ENCODE measurements at regions not wholly inside any gene's neighbourhood (a gene's known extent, or its start where the extent isn't known, plus 50 kb on each side); places are given as distances from the start of the nearest gene placed in this dataset.

GRCh38 chr2:163368655-163369054 lies 367.2 kb downstream of the FIGN start:
- no peak for DNase-seq (ENCODE audit: low spot score)

- DNase-seq (ENCODE audit: low spot score): no peak
Measured at GRCh38 chr2:163367825-163368582, 367.8 kb downstream of the FIGN start.

GRCh38 chr2:163364736-163365135 lies 371.1 kb downstream of the FIGN start:
- DNase-seq (ENCODE audit: low spot score): no peak

GRCh38 chr2:163353551-163353950 lies 382.3 kb downstream of the FIGN start:
- no peak for DNase-seq (ENCODE audit: low spot score)

GRCh38 chr2:163351966-163352365 lies 383.8 kb downstream of the FIGN start:
- no peak for DNase-seq (ENCODE audit: low spot score)

- DNase-seq (ENCODE audit: low spot score): no peak
Measured at GRCh38 chr2:163351143-163351542, 384.7 kb downstream of the FIGN start.

GRCh38 chr2:163348857-163349380 lies 386.9 kb downstream of the FIGN start:
- peak; percentile 86 for DNase-seq (ENCODE audit: low spot score)

GRCh38 chr2:163347982-163348856 lies 387.6 kb downstream of the FIGN start:
- DNase-seq (ENCODE audit: low spot score): peak; percentile 96

- peak; percentile 54 for DNase-seq (ENCODE audit: low spot score)
Measured at GRCh38 chr2:163345795-163346573, 389.8 kb downstream of the FIGN start.

- DNase-seq (ENCODE audit: low spot score): no peak
Measured at GRCh38 chr2:163343316-163343715, 392.5 kb downstream of the FIGN start.

GRCh38 chr2:163341426-163341825 lies 394.4 kb downstream of the FIGN start:
- DNase-seq (ENCODE audit: low spot score): peak; percentile 20

- DNase-seq (ENCODE audit: low spot score): no peak
Measured at GRCh38 chr2:163338270-163338669, 397.5 kb downstream of the FIGN start.

GRCh38 chr2:163324677-163325076 lies 411.1 kb downstream of the FIGN start:
- no peak for DNase-seq (ENCODE audit: low spot score)

GRCh38 chr2:163319006-163319405 lies 416.8 kb downstream of the FIGN start:
- peak; percentile 17 for DNase-seq (ENCODE audit: low spot score)

- DNase-seq (ENCODE audit: low spot score): no peak
Measured at GRCh38 chr2:163314712-163315111, 421.1 kb downstream of the FIGN start.

GRCh38 chr2:163312713-163313112 lies 423.1 kb downstream of the FIGN start:
- no peak for DNase-seq (ENCODE audit: low spot score)

GRCh38 chr2:163306647-163307046 lies 429.2 kb downstream of the FIGN start:
- no peak for DNase-seq (ENCODE audit: low spot score)

- no peak for DNase-seq (ENCODE audit: low spot score)
Measured at GRCh38 chr2:163302141-163302540, 433.7 kb downstream of the FIGN start.

- no peak for DNase-seq (ENCODE audit: low spot score)
Measured at GRCh38 chr2:163291790-163292189, 444.0 kb downstream of the FIGN start.

- no peak for DNase-seq (ENCODE audit: low spot score)
Measured at GRCh38 chr2:163281717-163282116, 443.1 kb upstream of the KCNH7 start.

- DNase-seq (ENCODE audit: low spot score): no peak
Measured at GRCh38 chr2:163269374-163270021, 430.9 kb upstream of the KCNH7 start.
